A673 (cell line): ENCODE measurements at regions not wholly inside any gene's neighbourhood (a gene's known extent, or its start where the extent isn't known, plus 50 kb on each side); places are given as distances from the start of the nearest gene placed in this dataset.

Experiments
- BruUV-seq: library from RNA; stranded (reverse); fragments of 400-500 nt; replicated peaks from 2 replicates; lab custom pipeline; 2021; lab: Mats Ljungman, UMichigan
- CTCF ChIA-PET: fragments of 300-600 bp; sonication (Branson Sonifier 250); formaldehyde crosslinking; loops from one replicate; lab custom pipeline; 2022; ENCODE audit warnings: antibody characterized with exemption; lab: Charles Lee
- POLR2A ChIA-PET: fragments of 300-600 bp; sonication (Branson Sonifier 250); formaldehyde crosslinking; loops from one replicate; lab custom pipeline; 2022; ENCODE audit warnings: antibody characterized with exemption; ENCODE audit not compliant: low non-redundant PET; lab: Charles Lee
- DNase-seq: peaks from one replicate; pipeline ENCODE4 v3.0.0-alpha.2; 2015; ENCODE audit warnings: low spot score
- H3K27ac ChIP-seq: fragments of 200-600 bp; sonication (generic); 2 replicates; pipeline ENCODE4 v1.5.1; 2016; ENCODE audit warnings: mixed run types, low read depth, mild to moderate bottlenecking, mixed read lengths, antibody characterized with exemption, low read length; ENCODE audit not compliant: poor library complexity, severe bottlenecking
- H3K27me3 ChIP-seq: fragments of 200-600 bp; sonication (generic); replicated peaks from 2 replicates; pipeline ENCODE4 v1.6.1; 2017; ENCODE audit warnings: mixed run types, low read depth, mild to moderate bottlenecking, mixed read lengths, antibody characterized with exemption, low read length; ENCODE audit not compliant: insufficient read depth, poor library complexity
- H3K36me3 ChIP-seq: fragments of 200-600 bp; sonication (generic); 2 replicates; pipeline ENCODE4 v1.6.1; 2016; ENCODE audit warnings: mixed run types, mild to moderate bottlenecking, mixed read lengths, antibody characterized with exemption, low read length; ENCODE audit not compliant: insufficient read depth, poor library complexity, severe bottlenecking
- H3K4me1 ChIP-seq: fragments of 200-600 bp; sonication (generic); 2 replicates; pipeline ENCODE4 v1.6.1; 2017; ENCODE audit warnings: mixed run types, mild to moderate bottlenecking, mixed read lengths, antibody characterized with exemption, low read length; ENCODE audit not compliant: insufficient read depth, poor library complexity, severe bottlenecking
- H3K4me3 ChIP-seq: fragments of 200-600 bp; sonication (generic); 2 replicates; pipeline ENCODE4 v1.5.1; 2016; ENCODE audit warnings: low read depth, mixed run types, mild to moderate bottlenecking, mixed read lengths, low read length; ENCODE audit not compliant: poor library complexity, severe bottlenecking
- H3K9me3 ChIP-seq: fragments of 200-600 bp; sonication (generic); 2 replicates; pipeline ENCODE4 v1.6.1; 2016; ENCODE audit warnings: mixed run types, low read depth, mild to moderate bottlenecking, mixed read lengths, antibody characterized with exemption, low read length; ENCODE audit not compliant: poor library complexity, severe bottlenecking
- CTCF ChIP-seq: fragments of 300-800, 200-600 bp; sonication (generic); conservative IDR thresholded peaks from 2 replicates; pipeline ENCODE4 v1.5.1; 2017; ENCODE audit warnings: low read depth, mild to moderate bottlenecking, antibody characterized with exemption, low read length, moderate library complexity, mixed read lengths
- EZH2 ChIP-seq: fragments of 200-600 bp; sonication (generic); IDR thresholded peaks from 2 replicates; pipeline ENCODE4 v1.6.1; 2017; ENCODE audit warnings: borderline replicate concordance, low read depth, mild to moderate bottlenecking, mixed read lengths, antibody characterized with exemption, low read length; ENCODE audit not compliant: poor library complexity, severe bottlenecking
- intact Hi-C: fragments of 100-400 bp; cut with micrococcal nuclease; formaldehyde crosslinking; loops from one replicate; pipeline ENCODE4 v1.10.0; 2022; ENCODE audit not compliant: unreplicated experiment

- intact Hi-C loops = no loop called here
- Histone ChIP-seq H3K36me3 (no peaks in the 10 kb centered on the region), H3K27ac (no peak overlapping the region), H3K27me3 (no peaks in the 10 kb centered on the region), H3K4me1 (no peaks in the 10 kb centered on the region), H3K9me3 (no peaks in the 10 kb centered on the region), H3K4me3 (no peak overlapping the region)
- TF ChIP-seq CTCF = no peak
- no peak for TF ChIP-seq EZH2
- ChIA-PET POLR2A (no interaction called here), CTCF (no interaction called here)
- no peak for DNase-seq
- BruUV-seq = no TSS peak
These were observed 148.7 kb upstream of the KLF6 start for GRCh38 chr10:3933733-3934132.

GRCh38 chr10:3932597-3933375 lies 147.8 kb upstream of the KLF6 start:
- no TSS peak for BruUV-seq
- Histone ChIP-seq H3K27me3 (no peaks in the 10 kb centered on the region), H3K9me3 (no peaks in the 10 kb centered on the region), H3K4me1 (no peaks in the 10 kb centered on the region), H3K27ac (no peak overlapping the region), H3K36me3 (no peaks in the 10 kb centered on the region), H3K4me3 (no peak overlapping the region)
- intact Hi-C loops = no loop called here
- ChIA-PET POLR2A (no interaction called here), CTCF (no interaction called here)
- TF ChIP-seq CTCF (no peak), EZH2 (no peak)
- DNase-seq = no peak

GRCh38 chr10:3931901-3932300 lies 146.9 kb upstream of the KLF6 start:
- Histone ChIP-seq H3K27ac (no peak overlapping the region), H3K27me3 (no peaks in the 10 kb centered on the region), H3K9me3 (no peaks in the 10 kb centered on the region), H3K36me3 (no peaks in the 10 kb centered on the region), H3K4me1 (no peaks in the 10 kb centered on the region), H3K4me3 (no peak overlapping the region)
- DNase-seq = no peak
- no peak for TF ChIP-seq EZH2
- no peak for TF ChIP-seq CTCF
- intact Hi-C loops = no loop called here
- ChIA-PET CTCF (no interaction called here), POLR2A (no interaction called here)
- no TSS peak for BruUV-seq
